Ishikawa (cell line): ENCODE measurements at regions not wholly inside any gene's neighbourhood (a gene's known extent, or its start where the extent isn't known, plus 50 kb on each side); places are given as distances from the start of the nearest gene placed in this dataset.

Source experiments
- CREB1 ChIP-seq: IDR thresholded peaks from 2 replicates; pipeline ENCODE4 v1.6.1; 2012; ENCODE audit warnings: low read depth
- EP300 ChIP-seq: IDR thresholded peaks from 2 replicates; pipeline ENCODE4 v1.6.1; 2012; ENCODE audit warnings: borderline replicate concordance
- RAD21 ChIP-seq: IDR thresholded peaks from 2 replicates; pipeline ENCODE4 v1.6.1; 2012; ENCODE audit warnings: low read depth
- TEAD4 ChIP-seq: IDR thresholded peaks from 2 replicates; pipeline ENCODE4 v1.6.1; 2012
- USF1 ChIP-seq: IDR thresholded peaks from 2 replicates; pipeline ENCODE4 v1.6.1; 2012
- TF ChIP-seq, protein P1 (sequence below): IDR thresholded peaks from 2 replicates; pipeline ENCODE4 v1.6.1; 2012; ENCODE audit warnings: low read depth, mild to moderate bottlenecking
- TF ChIP-seq, protein P2 (sequence below): IDR thresholded peaks from 2 replicates; pipeline ENCODE4 v1.6.1; 2012

DNA sequence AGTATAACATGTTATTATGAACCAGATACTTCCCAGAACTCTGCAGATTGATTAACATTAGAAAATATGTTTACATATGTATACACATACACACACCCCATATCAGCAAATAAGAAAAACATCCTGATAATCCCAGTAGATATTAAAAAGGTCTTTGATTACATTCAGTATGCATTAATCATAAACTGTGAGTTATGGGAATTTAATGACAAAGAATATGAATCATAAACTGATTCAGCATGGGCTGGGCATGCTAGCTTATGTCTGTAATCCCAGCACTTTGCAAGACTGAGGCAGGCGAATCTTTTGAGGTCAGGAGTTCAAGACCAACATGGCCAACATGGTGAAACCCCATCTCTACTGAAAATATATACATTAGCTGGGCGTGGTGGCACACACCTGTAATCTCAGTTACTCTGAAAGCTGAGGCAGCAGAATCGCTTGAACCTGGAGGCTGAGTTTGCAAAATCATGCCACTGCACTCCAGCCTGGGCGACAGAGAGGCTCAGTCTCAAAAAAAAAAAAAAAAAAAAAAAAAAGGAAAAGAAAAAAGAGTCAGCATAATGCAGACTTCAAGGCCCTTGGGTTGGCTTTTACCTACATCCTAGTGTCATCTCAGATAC lies 581.9 kb upstream of the PRR20A start:
- TF ChIP-seq CREB1 (no peak), RAD21 (no peak), EP300 (no peak), USF1 (no peak), TEAD4 (no peak)
- TF ChIP-seq, protein P1, sequence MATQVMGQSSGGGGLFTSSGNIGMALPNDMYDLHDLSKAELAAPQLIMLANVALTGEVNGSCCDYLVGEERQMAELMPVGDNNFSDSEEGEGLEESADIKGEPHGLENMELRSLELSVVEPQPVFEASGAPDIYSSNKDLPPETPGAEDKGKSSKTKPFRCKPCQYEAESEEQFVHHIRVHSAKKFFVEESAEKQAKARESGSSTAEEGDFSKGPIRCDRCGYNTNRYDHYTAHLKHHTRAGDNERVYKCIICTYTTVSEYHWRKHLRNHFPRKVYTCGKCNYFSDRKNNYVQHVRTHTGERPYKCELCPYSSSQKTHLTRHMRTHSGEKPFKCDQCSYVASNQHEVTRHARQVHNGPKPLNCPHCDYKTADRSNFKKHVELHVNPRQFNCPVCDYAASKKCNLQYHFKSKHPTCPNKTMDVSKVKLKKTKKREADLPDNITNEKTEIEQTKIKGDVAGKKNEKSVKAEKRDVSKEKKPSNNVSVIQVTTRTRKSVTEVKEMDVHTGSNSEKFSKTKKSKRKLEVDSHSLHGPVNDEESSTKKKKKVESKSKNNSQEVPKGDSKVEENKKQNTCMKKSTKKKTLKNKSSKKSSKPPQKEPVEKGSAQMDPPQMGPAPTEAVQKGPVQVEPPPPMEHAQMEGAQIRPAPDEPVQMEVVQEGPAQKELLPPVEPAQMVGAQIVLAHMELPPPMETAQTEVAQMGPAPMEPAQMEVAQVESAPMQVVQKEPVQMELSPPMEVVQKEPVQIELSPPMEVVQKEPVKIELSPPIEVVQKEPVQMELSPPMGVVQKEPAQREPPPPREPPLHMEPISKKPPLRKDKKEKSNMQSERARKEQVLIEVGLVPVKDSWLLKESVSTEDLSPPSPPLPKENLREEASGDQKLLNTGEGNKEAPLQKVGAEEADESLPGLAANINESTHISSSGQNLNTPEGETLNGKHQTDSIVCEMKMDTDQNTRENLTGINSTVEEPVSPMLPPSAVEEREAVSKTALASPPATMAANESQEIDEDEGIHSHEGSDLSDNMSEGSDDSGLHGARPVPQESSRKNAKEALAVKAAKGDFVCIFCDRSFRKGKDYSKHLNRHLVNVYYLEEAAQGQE, result no peak
- TF ChIP-seq, protein P2, sequence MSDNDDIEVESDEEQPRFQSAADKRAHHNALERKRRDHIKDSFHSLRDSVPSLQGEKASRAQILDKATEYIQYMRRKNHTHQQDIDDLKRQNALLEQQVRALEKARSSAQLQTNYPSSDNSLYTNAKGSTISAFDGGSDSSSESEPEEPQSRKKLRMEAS, result no peak
